A549 (cell line): ENCODE measurements at regions not wholly inside any gene's neighbourhood (a gene's known extent, or its start where the extent isn't known, plus 50 kb on each side); places are given as distances from the start of the nearest gene placed in this dataset.

ENCODE experiments used
- ATAC-seq, 2 experiments: fragments of 200-7000 bp in 1 of 2; fragments of >200 bp in 1 of 2; cut with Nextera tagmentation in 1 of 2; cut with Tn5 transposase in 1 of 2; 3 replicates each; pipeline versions ENCODE4 v1.8.0 to v1.9.1; 2018 to 2020; ENCODE audit warnings: mild to moderate bottlenecking in 1 of 2, moderate library complexity in 1 of 2
- CTCF ChIA-PET: fragments of 300-600 bp; sonication (Branson Sonifier 250); formaldehyde crosslinking; extraction: SDS; loops from one replicate; lab custom pipeline; 2021; ENCODE audit warnings: antibody characterized with exemption, inconsistent platforms; lab: Yijun Ruan, JAX
- POLR2A ChIA-PET: fragments of 350-600 bp; formaldehyde crosslinking; extraction: SDS; loops from one replicate; lab custom pipeline; 2021; ENCODE audit warnings: antibody characterized with exemption, inconsistent platforms; lab: Yijun Ruan, JAX
- DNase-seq, 2 experiments: peaks; one replicate each; pipeline versions ENCODE4 v3.0.0 to v3.0.0-alpha.2; 2011 to 2016; ENCODE audit warnings: low read depth in 1 of 2, low spot score in 1 of 2
- FAIRE-seq: peaks from 2 replicates; lab custom pipeline; 2011; peaks lifted over from hg19 to GRCh38; lab: Jason Lieb, UNC
- H3K27ac ChIP-seq, 2 experiments: fragments of >200 bp; sonication (Bioruptor Twin); formaldehyde crosslinking; 3 replicates each; pipeline ENCODE4 v1.5.1; 2016 to 2017
- H3K4me1 ChIP-seq: fragments of >200 bp; sonication (Bioruptor Twin); formaldehyde crosslinking; 3 replicates; pipeline ENCODE4 v1.6.1; 2016
- H3K4me2 ChIP-seq: fragments of >200 bp; sonication (Bioruptor Twin); formaldehyde crosslinking; 3 replicates; pipeline ENCODE4 v1.6.1; 2016
- H3K4me3 ChIP-seq: fragments of >200 bp; sonication (Bioruptor Twin); formaldehyde crosslinking; 3 replicates; pipeline ENCODE4 v1.5.1; 2016
- H3K9me3 ChIP-seq: fragments of >200 bp; sonication (Bioruptor Twin); formaldehyde crosslinking; 3 replicates; pipeline ENCODE4 v1.6.1; 2016
- CBX2 ChIP-seq: fragments of 200-600 bp; sonication (generic); IDR thresholded peaks from 2 replicates; pipeline ENCODE4 v1.6.1; 2016; ENCODE audit warnings: low read depth, mild to moderate bottlenecking, borderline replicate concordance
- CBX8 ChIP-seq: fragments of 200-600 bp; sonication (generic); IDR thresholded peaks from 2 replicates; pipeline ENCODE4 v1.6.1; 2016
- EHF ChIP-seq: fragments of 250-450 bp; sonication (Bioruptor Pico); IDR thresholded peaks from 2 replicates; pipeline ENCODE4 v1.5.0; 2020; ENCODE audit warnings: mild to moderate bottlenecking
- EHMT2 ChIP-seq: fragments of 200-600 bp; sonication (generic); IDR thresholded peaks from 2 replicates; pipeline ENCODE4 v1.6.1; 2016; ENCODE audit warnings: antibody characterized with exemption, low read depth, mild to moderate bottlenecking, moderate library complexity
- ESRRA ChIP-seq: fragments of 150-350 bp; IDR thresholded peaks from 2 replicates; pipeline ENCODE4 v1.6.1; 2014; ENCODE audit warnings: mild to moderate bottlenecking, low read length, borderline replicate concordance
- GATA3 ChIP-seq: IDR thresholded peaks from 2 replicates; pipeline ENCODE4 v1.6.1; 2012; ENCODE audit warnings: borderline replicate concordance
- HDAC2 ChIP-seq: fragments of 200-600 bp; sonication (generic); IDR thresholded peaks from 2 replicates; pipeline ENCODE4 v1.6.1; 2016
- HOXA7 ChIP-seq: fragments of 250-450 bp; sonication (Bioruptor Pico); IDR thresholded peaks from 2 replicates; pipeline ENCODE4 v1.5.0; 2020; ENCODE audit warnings: mild to moderate bottlenecking, moderate library complexity
- HOXB13 ChIP-seq: fragments of 250-450 bp; sonication (Bioruptor Pico); IDR thresholded peaks from 2 replicates; pipeline ENCODE4 v1.5.0; 2020; ENCODE audit warnings: low read depth, mild to moderate bottlenecking, moderate library complexity
- HOXB5 ChIP-seq: fragments of 250-450 bp; sonication (Bioruptor Pico); IDR thresholded peaks from 2 replicates; pipeline ENCODE4 v1.5.0; 2020; ENCODE audit warnings: mild to moderate bottlenecking, moderate library complexity
- JUN ChIP-seq, 2 experiments: fragments of >200 bp; sonication (Bioruptor Twin); formaldehyde crosslinking; IDR thresholded peaks; 2 replicates in 1 of 2; 3 replicates in 1 of 2; pipeline ENCODE4 v1.6.1; 2016 to 2017
- KDM1A ChIP-seq: fragments of 200-600 bp; sonication (generic); IDR thresholded peaks from 2 replicates; pipeline ENCODE4 v1.6.1; 2016; ENCODE audit warnings: low read depth, mild to moderate bottlenecking
- KDM5A ChIP-seq: fragments of 200-600 bp; sonication (generic); IDR thresholded peaks from 2 replicates; pipeline ENCODE4 v1.6.1; 2016; ENCODE audit warnings: antibody characterized with exemption, mild to moderate bottlenecking
- MYC ChIP-seq: IDR thresholded peaks from 2 replicates; pipeline ENCODE4 v1.6.1; 2012; ENCODE audit warnings: mild to moderate bottlenecking, inconsistent platforms, low read length, improper control_type of control experiment, borderline replicate concordance
- NPAS2 ChIP-seq: fragments of 250-450 bp; sonication (Bioruptor Pico); IDR thresholded peaks from 2 replicates; pipeline ENCODE4 v1.8.0; 2022; ENCODE audit warnings: mild to moderate bottlenecking, moderate library complexity, borderline replicate concordance
- NR3C1 ChIP-seq: fragments of >200 bp; sonication (Bioruptor Twin); formaldehyde crosslinking; IDR thresholded peaks from 3 replicates; pipeline ENCODE4 v1.6.1; 2017
- RAD21 ChIP-seq, 2 experiments: fragments of >200 bp in 1 of 2; sonication (Bioruptor Twin) in 1 of 2; formaldehyde crosslinking in 1 of 2; IDR thresholded peaks in 1 of 2; conservative IDR thresholded peaks in 1 of 2; 2 replicates in 1 of 2; 3 replicates in 1 of 2; pipeline ENCODE4 v1.6.1; 2012 to 2018; ENCODE audit warnings: inconsistent platforms in 1 of 2
- RARB ChIP-seq: fragments of 250-450 bp; sonication (Bioruptor Pico); IDR thresholded peaks from 2 replicates; pipeline ENCODE4 v1.8.0; 2021; ENCODE audit warnings: mild to moderate bottlenecking, moderate library complexity
- RCOR1 ChIP-seq: fragments of 150-350 bp; IDR thresholded peaks from 2 replicates; pipeline ENCODE4 v1.6.1; 2014; ENCODE audit warnings: antibody characterized with exemption, low read length, low read depth
- RNF2 ChIP-seq: fragments of 200-600 bp; sonication (generic); IDR thresholded peaks from 2 replicates; pipeline ENCODE4 v1.6.1; 2016; ENCODE audit warnings: low read depth, mild to moderate bottlenecking, antibody characterized with exemption, moderate library complexity, borderline replicate concordance
- SMC3 ChIP-seq: fragments of >200 bp; sonication (Bioruptor Twin); formaldehyde crosslinking; IDR thresholded peaks from 3 replicates; pipeline ENCODE4 v1.6.1; 2018; ENCODE audit warnings: inconsistent platforms
- SREBF2 ChIP-seq: fragments of 450-650 bp; IDR thresholded peaks from 2 replicates; pipeline ENCODE4 v1.6.1; 2014; ENCODE audit warnings: mild to moderate bottlenecking, moderate library complexity
- TP53 ChIP-seq: fragments of 250-450 bp; sonication (Bioruptor Pico); IDR thresholded peaks from 2 replicates; pipeline ENCODE4 v1.5.0; 2021; ENCODE audit warnings: mild to moderate bottlenecking, moderate library complexity
- ZC3H11A ChIP-seq: fragments of 450-650 bp; IDR thresholded peaks from 2 replicates; pipeline ENCODE4 v1.6.1; 2014; ENCODE audit warnings: antibody characterized with exemption, mild to moderate bottlenecking
- ZFP36 ChIP-seq: fragments of 450-650 bp; IDR thresholded peaks from 2 replicates; pipeline ENCODE4 v1.6.1; 2014; ENCODE audit warnings: borderline replicate concordance; ENCODE audit not compliant: partially characterized antibody
- ZNF302 ChIP-seq: fragments of 250-450 bp; sonication (Bioruptor Pico); IDR thresholded peaks from 2 replicates; pipeline ENCODE4 v1.9.0; 2021; ENCODE audit warnings: inconsistent platforms, mild to moderate bottlenecking, moderate library complexity
- WGBS: methylation state at CpG from one replicate; pipeline ENCODE4 v1.1.6; 2017; ENCODE audit errors: missing lambda C conversion rate; 5-methylcytosine and 5-hydroxymethylcytosine counted together
- TF ChIP-seq, protein P1 (sequence below): IDR thresholded peaks from 2 replicates; pipeline ENCODE4 v1.6.1; 2012; ENCODE audit warnings: low read depth, borderline replicate concordance
- TF ChIP-seq, protein P2 (sequence below): fragments of 450-650 bp; IDR thresholded peaks from 2 replicates; pipeline ENCODE4 v1.6.1; 2014; ENCODE audit warnings: antibody characterized with exemption
- TF ChIP-seq, protein P3 (sequence below): IDR thresholded peaks from 2 replicates; pipeline ENCODE4 v1.6.1; 2012
- TF ChIP-seq, protein P4 (sequence below): fragments of >200 bp; sonication (Bioruptor Twin); formaldehyde crosslinking; IDR thresholded peaks from 3 replicates; pipeline ENCODE4 v1.5.1; 2016

DNA sequence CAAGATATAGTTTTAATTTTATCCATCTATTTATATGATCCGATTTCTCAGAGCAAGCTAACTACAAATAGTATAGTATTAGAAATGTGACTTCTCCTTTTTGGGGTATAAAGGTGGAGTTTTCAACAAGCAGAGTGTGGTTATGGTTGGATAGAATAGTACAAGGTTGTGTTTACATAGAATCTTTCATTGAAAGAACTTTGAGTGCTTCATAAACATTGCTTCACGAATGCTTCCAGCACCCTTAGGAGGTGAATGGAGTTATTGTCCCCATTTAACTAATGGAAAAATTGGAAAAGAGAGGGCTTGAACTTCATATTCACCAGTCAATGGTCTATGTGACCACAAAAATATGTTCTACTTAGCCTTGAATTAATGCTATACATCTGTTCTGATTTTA is 134.1 kb upstream of the CITED2 start:
- H3K4me1 ChIP-seq = no peaks in the 10 kb centered on the region
- TF ChIP-seq JUN (IDR thresholded peaks at IDR 0.05) = no peak
- TF ChIP-seq, protein P1, sequence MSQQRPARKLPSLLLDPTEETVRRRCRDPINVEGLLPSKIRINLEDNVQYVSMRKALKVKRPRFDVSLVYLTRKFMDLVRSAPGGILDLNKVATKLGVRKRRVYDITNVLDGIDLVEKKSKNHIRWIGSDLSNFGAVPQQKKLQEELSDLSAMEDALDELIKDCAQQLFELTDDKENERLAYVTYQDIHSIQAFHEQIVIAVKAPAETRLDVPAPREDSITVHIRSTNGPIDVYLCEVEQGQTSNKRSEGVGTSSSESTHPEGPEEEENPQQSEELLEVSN = no peak
- TF ChIP-seq HOXA7 (CRISPR knock-in tag) = no peak
- no peak for TF ChIP-seq ESRRA
- TF ChIP-seq CBX8 = no peak
- no peak overlapping the region for H3K4me2 ChIP-seq
- POLR2A ChIA-PET = no interaction called here
- no peak for DNase-seq
- CTCF ChIA-PET = no interaction called here
- no peak overlapping the region for H3K27ac ChIP-seq
- no peak for FAIRE-seq
- 61% methylated on average over 2 of the region's 2 CpGs for WGBS
- no peaks in the 10 kb centered on the region for H3K9me3 ChIP-seq
- no peak for ATAC-seq
- H3K4me3 ChIP-seq = no peak overlapping the region

DNA sequence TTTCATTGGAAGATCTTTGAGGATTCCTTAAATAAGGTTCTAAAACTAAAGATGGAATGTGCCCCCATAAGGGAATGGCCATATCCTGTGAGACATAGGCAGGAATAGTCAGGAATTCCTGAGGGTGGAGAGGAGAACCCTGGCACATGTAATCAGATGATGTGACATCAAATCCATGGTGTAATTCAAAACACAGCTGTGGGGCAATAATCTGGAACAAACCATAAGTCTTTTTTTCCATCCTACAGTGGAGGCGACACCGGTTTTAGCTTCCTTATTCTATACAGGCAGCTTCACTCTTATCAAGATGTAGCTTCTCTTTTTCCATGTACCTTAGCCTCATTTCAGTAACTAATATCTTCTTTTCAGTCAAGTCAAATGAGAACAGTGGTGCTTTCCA is 133.6 kb upstream of the CITED2 start:
- ATAC-seq (no peak), FAIRE-seq (no peak), DNase-seq (no peak)
- Histone ChIP-seq H3K4me1 (no peaks in the 10 kb centered on the region), H3K4me3 (no peak overlapping the region), H3K27ac (no peak overlapping the region), H3K4me2 (no peak overlapping the region), H3K9me3 (no peaks in the 10 kb centered on the region)
- ChIA-PET POLR2A (interaction anchor here (0.7 kb wide), 1 partner anchor 23 kb away, joined by 4 read pairs; no protein-coding TSS in a partner anchor), CTCF (no interaction called here)
- TF ChIP-seq NR3C1 (no peak), ZC3H11A (no peak), EHF (no peak), HDAC2 (no peak), CBX8 (no peak), RNF2 (no peak), KDM5A (no peak), HOXB13 (no peak), TP53 (no peak), KDM1A (no peak), NPAS2 (CRISPR knock-in tag) (no peak), MYC (no peak), HOXB5 (CRISPR knock-in tag) (no peak)
- TF ChIP-seq, protein P2, sequence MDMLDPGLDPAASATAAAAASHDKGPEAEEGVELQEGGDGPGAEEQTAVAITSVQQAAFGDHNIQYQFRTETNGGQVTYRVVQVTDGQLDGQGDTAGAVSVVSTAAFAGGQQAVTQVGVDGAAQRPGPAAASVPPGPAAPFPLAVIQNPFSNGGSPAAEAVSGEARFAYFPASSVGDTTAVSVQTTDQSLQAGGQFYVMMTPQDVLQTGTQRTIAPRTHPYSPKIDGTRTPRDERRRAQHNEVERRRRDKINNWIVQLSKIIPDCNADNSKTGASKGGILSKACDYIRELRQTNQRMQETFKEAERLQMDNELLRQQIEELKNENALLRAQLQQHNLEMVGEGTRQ = no peak
- TF ChIP-seq, protein P3, sequence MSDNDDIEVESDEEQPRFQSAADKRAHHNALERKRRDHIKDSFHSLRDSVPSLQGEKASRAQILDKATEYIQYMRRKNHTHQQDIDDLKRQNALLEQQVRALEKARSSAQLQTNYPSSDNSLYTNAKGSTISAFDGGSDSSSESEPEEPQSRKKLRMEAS = no peak
- WGBS = 97% methylated on average over 2 of the region's 2 CpGs

DNA sequence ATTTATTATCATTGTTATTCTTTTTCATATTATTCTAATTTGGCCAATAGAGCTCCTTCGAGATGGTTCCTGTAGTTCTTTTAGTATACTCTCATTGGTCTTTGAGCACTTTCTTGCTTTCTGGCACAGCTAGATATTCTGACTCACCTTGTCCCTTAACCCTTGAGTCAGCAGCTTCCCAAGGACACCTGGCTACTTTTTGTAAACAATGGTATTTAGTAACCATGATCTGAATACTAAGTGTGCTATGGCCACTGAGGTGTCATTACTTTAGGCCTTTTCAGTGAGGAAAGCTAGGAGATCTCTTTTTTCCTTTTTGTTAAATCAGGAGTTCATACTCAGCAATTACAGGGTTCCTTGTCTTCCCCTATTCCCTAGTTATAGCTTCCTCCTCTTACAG is 126.5 kb upstream of the CITED2 start:
- WGBS = 29% methylated on average over 1 of the region's 1 CpG
- no peak for FAIRE-seq

More for the DNA sequence above, 126.5 kb upstream of the CITED2 start:
- H3K4me1 ChIP-seq = no peaks in the 10 kb centered on the region
- no peak overlapping the region for H3K27ac ChIP-seq
- no peak for DNase-seq
- ChIA-PET POLR2A (no interaction called here), CTCF (no interaction called here)
- no peak overlapping the region for H3K4me3 ChIP-seq
- TF ChIP-seq RCOR1 = no peak
- TF ChIP-seq, protein P4, sequence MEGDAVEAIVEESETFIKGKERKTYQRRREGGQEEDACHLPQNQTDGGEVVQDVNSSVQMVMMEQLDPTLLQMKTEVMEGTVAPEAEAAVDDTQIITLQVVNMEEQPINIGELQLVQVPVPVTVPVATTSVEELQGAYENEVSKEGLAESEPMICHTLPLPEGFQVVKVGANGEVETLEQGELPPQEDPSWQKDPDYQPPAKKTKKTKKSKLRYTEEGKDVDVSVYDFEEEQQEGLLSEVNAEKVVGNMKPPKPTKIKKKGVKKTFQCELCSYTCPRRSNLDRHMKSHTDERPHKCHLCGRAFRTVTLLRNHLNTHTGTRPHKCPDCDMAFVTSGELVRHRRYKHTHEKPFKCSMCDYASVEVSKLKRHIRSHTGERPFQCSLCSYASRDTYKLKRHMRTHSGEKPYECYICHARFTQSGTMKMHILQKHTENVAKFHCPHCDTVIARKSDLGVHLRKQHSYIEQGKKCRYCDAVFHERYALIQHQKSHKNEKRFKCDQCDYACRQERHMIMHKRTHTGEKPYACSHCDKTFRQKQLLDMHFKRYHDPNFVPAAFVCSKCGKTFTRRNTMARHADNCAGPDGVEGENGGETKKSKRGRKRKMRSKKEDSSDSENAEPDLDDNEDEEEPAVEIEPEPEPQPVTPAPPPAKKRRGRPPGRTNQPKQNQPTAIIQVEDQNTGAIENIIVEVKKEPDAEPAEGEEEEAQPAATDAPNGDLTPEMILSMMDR = no peak
- TF ChIP-seq TP53 = no peak
- no peak for TF ChIP-seq ZNF302
- TF ChIP-seq SREBF2 = no peak
- TF ChIP-seq ZFP36 = no peak
- TF ChIP-seq RARB = no peak
- TF ChIP-seq SMC3 = no peak
- TF ChIP-seq HOXB13 = no peak
- TF ChIP-seq RAD21 (conservative IDR thresholded peaks at IDR 0.05 in 1 of 2, IDR thresholded peaks at IDR 0.05 in 1 of 2) = no peak
- TF ChIP-seq NPAS2 (CRISPR knock-in tag) = no peak
- no peak for TF ChIP-seq EHMT2
- TF ChIP-seq GATA3 = no peak
- no peak for TF ChIP-seq CBX2
- ATAC-seq = no peak
- H3K9me3 ChIP-seq = no peaks in the 10 kb centered on the region
- H3K4me2 ChIP-seq = no peak overlapping the region
